ENCODE measurements at regions not wholly inside any gene's neighbourhood (a gene's known extent, or its start where the extent isn't known, plus 50 kb on each side); places are given as distances from the start of the nearest gene placed in this dataset.

GRCh38 chr13:40338217-40338616 lies 328.2 kb downstream of the FOXO1 start:
- TF ChIP-seq, protein P1, sequence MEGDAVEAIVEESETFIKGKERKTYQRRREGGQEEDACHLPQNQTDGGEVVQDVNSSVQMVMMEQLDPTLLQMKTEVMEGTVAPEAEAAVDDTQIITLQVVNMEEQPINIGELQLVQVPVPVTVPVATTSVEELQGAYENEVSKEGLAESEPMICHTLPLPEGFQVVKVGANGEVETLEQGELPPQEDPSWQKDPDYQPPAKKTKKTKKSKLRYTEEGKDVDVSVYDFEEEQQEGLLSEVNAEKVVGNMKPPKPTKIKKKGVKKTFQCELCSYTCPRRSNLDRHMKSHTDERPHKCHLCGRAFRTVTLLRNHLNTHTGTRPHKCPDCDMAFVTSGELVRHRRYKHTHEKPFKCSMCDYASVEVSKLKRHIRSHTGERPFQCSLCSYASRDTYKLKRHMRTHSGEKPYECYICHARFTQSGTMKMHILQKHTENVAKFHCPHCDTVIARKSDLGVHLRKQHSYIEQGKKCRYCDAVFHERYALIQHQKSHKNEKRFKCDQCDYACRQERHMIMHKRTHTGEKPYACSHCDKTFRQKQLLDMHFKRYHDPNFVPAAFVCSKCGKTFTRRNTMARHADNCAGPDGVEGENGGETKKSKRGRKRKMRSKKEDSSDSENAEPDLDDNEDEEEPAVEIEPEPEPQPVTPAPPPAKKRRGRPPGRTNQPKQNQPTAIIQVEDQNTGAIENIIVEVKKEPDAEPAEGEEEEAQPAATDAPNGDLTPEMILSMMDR (IDR thresholded peaks at IDR 0.05; ENCODE audit: insufficient read depth, low read depth, low read length), result no peak
- TF ChIP-seq EZH2 (IDR thresholded peaks at IDR 0.05; ENCODE audit: insufficient read depth, low read length), result no peak

Measured in astrocyte (in vitro differentiated cells and primary cell).